GM18858 (cell line): ENCODE measurements at regions not wholly inside any gene's neighbourhood (a gene's known extent, or its start where the extent isn't known, plus 50 kb on each side); places are given as distances from the start of the nearest gene placed in this dataset.
"Not testable (repeated sequence)": the region's sequence is repeated elsewhere in the genome, so short reads cannot be mapped to it uniquely, and the experiment has no call there.

Source experiments
- ATAC-seq: cut with Tn5 transposase; IDR thresholded peaks from one replicate; pipeline ENCODE4 v1.9.1; 2021; ENCODE audit not compliant: unreplicated experiment

DNA sequence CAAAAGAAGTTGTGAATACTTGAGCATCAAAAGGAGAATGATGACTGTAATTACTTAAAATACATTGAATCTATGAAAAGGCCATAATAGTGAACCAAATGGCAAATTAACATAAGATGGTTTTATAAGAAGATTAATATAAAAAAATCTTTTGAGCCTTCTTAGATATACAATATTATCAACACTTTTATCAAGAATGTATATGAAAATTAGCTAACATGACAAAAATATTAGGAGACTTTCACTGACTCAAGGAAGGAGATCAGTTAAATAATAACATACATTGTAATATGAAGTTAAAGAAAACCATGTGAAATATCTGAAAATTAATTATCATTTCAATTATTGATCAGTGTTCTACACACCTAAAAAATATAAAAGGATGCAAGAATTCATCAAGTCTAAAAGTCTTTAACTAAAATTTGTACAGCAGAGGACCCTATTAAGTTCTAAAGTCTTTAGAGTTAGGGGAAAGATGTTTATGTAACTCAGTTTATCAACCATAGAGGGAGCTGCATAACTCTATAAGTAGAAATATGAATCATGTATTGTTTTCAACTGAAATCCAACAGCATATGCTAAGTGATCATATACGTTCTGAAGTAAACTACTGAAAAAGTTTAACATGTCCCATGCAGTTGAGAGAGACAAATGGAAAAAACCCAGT lies 756.1 kb upstream of the MIR17HG start:
- no peak for ATAC-seq

GRCh38 chr13:90591927-90592268 lies 755.6 kb upstream of the MIR17HG start:
- no peak for ATAC-seq

DNA sequence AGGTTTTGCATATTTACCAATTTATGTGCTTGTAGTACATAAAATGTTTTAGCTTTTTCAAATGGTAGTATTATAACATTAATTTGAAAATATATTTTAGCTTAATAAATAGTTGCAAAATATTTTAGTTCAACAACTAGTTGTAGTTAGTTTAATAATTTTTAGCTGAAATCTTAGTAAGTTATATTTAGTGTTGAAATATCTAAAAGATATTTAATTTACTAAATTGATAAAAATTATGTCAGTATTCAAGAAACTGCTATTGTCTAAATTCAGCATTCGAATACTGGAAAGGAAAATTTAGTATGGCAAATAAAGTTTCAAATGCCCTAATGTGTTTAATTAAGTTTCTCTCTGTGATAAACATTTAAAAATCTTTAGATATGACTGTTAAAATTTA lies 754.5 kb upstream of the MIR17HG start:
- ATAC-seq = no peak

GRCh38 chr13:90594681-90595080 lies 752.8 kb upstream of the MIR17HG start:
- no peak for ATAC-seq

GRCh38 chr13:90605664-90606063 lies 741.8 kb upstream of the MIR17HG start:
- no peak for ATAC-seq

DNA sequence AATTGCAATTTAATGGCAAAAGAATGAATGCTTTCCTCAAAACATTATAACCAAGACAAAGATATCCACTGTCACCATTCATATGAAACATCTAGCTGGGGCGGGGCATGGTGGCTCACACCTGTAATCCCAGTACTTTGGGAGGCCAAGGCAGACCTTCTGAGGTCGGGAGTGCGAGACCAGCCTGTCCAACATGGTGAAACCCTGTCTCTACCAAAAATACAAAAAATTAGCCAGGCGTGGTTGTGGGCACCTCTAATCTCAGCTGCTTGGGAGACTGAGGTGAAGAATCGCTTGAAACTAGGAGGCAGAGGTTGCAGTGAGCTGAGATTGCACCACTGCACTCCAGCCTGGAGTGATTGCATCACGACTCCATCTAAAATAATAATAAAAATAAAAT lies 740.6 kb upstream of the MIR17HG start:
- ATAC-seq = not testable (repeated sequence)

DNA sequence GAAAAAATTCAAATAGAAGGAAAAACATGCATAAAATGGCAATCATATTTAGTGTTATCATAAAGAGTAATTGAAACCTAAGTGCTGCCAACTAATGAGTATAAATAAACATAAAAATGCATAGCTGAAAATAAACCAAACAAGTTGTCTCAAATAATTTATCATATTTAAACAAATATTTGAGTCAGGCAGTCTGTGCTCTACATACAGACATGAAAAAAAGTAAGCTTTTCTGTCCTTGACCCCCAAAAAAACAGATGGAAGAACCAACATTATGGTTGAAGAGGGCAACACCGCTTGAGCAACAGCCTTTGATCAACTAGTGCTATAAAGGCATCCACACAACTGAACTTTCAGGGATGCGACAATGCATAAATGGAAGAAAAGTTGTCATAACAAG lies 735.1 kb upstream of the MIR17HG start:
- ATAC-seq = no peak

DNA sequence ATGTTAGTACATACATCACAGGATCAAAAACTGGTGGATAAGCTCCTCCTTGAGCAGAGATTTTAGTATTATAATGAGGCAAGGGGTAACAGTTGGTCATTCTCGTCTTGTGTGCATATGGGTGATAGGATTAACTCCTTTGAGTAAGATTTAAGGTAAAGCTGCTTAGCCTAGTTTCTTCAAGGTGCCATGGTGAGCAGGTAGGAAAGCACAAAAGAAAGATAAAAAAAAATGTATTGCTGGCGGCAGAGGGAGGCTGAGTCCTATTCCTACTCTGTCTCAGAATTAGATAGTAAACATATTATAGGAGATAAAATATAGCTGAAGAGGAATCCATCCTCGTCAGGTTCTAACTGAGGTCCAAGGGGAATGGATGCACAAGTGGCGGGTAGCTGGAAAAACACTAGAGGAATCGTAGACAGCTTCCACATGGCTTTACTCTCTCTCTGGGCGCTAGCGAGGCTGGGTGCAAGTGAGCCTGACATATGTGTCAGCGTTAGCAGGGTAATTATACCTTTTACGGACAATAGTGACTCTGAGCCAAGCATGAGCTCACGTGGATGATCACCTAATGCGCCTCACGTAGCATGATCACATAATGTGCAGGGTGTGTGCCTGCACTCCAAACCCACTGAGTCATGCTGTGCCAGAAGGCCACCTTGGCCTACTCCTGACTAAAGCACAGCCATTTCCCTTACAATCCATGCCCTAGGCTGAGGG lies 734.3 kb upstream of the MIR17HG start:
- no peak for ATAC-seq

- ATAC-seq = no peak
Observed at GRCh38 chr13:90615236-90615635, 732.3 kb upstream of the MIR17HG start.

DNA sequence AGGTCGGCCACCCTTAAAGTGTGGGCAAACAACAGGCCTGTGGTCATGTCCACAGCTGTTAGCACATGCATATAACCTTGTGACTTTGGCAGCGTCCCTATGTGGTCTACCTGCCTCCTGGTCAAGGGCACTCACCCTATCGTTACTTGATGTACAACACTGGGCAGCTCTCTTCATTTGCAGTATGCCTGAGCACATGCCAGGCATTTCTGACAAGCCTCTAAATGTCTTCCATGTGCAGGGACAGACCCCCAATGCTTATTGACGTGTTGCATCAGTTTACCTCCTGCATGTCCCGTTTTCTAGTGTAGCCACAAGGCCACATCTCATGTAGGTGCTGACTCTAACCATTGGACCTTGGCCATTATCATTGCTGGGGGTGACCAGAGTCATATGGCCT lies 731.7 kb upstream of the MIR17HG start:
- ATAC-seq = no peak

- no peak for ATAC-seq
Observed at GRCh38 chr13:90618133-90618532, 729.4 kb upstream of the MIR17HG start.

- no peak for ATAC-seq
Observed at GRCh38 chr13:90622541-90622940, 724.9 kb upstream of the MIR17HG start.

DNA sequence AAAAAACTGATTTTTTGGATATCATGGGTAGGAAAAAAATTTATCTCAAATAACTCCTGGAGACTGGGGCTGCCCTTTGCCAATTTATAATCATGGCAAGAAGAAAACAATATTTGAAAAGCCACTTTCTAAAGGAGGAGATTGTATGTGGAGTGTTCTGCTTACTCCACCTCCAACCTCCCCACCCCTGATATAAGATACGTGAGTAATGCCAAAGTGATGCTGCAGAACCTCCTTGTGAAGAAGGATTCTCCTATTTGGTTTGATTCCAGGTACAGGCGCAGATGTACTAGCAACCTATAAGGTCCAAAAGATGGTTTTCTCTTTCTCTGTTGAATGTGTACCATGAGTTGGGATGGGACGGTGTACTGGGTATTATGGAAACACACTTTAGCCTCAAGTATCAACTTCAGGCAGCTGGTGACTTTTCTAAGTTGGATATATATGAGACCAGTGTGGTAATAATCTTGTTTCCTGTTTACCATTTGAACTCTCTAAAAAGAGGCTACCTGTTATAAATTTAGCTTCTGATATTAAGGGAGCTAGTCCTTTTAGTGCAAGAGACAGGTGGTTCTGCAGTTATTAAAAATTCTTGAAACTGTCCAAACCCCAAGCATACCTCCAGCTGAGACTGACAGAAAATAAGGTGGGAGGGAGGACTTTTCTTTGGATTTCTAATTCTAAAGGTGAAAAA lies 724.0 kb upstream of the MIR17HG start:
- ATAC-seq = no peak

- ATAC-seq = no peak
Observed at GRCh38 chr13:90627813-90628212, 719.7 kb upstream of the MIR17HG start.

GRCh38 chr13:90628471-90628870 lies 719.0 kb upstream of the MIR17HG start:
- no peak for ATAC-seq

GRCh38 chr13:90630716-90631115 lies 716.8 kb upstream of the MIR17HG start:
- no peak for ATAC-seq

DNA sequence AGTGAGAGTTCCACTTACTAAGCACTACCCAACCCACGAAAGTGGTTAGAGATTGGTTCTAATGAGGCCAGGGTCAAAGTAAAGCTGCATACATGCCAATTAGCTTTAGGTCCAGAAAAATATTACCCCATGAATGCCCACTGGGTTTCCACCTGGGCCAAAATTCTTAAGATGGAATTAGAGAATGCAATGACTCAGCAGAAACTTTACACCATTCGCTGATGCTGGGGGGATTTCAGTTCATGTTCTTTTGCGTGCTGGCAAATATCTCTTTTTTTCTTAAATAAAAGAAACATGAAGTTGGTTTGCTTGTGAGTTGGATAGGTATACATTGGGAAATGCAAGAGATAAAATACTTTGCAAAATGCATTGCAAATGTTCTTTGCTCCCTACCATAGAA lies 715.3 kb upstream of the MIR17HG start:
- no peak for ATAC-seq

- ATAC-seq = no peak
Observed at GRCh38 chr13:90633849-90634248, 713.6 kb upstream of the MIR17HG start.

DNA sequence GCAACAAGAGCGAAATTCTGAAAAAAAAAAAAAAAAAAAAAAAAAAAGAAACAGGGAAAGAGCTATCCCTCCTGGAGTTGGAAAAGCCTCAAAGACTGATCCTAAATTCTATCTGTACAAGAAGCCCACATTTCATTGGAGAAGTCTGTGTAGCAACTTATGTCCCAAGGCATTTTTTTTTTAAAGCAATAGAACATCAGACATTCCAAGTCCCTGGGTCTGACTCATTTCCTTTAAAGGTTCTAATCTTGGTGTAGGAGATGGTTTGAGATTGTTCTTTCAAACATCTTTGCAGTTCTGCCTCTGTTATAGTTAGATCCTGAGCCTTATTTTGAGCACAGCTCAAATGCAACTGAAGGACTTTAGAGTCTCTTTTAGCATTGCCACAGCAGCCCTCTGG lies 706.5 kb upstream of the MIR17HG start:
- ATAC-seq = no peak

DNA sequence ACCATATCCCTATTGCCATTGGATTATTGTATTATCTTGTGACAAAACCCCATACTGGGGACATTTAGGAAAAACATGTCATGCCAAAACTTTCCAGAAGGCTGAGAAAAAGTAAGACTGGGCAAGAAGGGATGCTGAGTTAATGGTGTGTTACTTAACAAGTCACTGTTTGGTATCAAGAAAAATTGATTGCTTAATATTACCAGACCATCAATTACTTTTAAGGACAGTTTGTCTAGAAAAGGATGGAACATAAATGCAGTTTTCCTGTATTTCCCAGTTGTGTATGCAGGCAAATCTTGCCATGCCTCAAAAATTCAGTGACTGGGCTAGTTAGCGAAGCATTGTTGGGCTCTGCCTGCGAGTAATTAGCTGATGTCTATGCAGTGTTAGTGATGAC lies 705.6 kb upstream of the MIR17HG start:
- no peak for ATAC-seq

GRCh38 chr13:90645582-90645981 lies 701.9 kb upstream of the MIR17HG start:
- ATAC-seq = no peak

GRCh38 chr13:90648497-90648896 lies 699.0 kb upstream of the MIR17HG start:
- ATAC-seq = no peak
